Frontal cortex (tissue), 3 donors: ENCODE measurements at regions not wholly inside any gene's neighbourhood (a gene's known extent, or its start where the extent isn't known, plus 50 kb on each side); places are given as distances from the start of the nearest gene placed in this dataset.

Source experiments
- DNase-seq, 2 donors: peaks; one replicate each; pipeline ENCODE4 v3.0.0; 2012; ENCODE audit warnings: low spot score in 2 of 2
- FAIRE-seq: peaks from 2 replicates; lab custom pipeline; 2012; peaks lifted over from hg19 to GRCh38; lab: Jason Lieb, UNC
- donor health status: control.
- donor health status: control.
- donor health status: control.

DNA sequence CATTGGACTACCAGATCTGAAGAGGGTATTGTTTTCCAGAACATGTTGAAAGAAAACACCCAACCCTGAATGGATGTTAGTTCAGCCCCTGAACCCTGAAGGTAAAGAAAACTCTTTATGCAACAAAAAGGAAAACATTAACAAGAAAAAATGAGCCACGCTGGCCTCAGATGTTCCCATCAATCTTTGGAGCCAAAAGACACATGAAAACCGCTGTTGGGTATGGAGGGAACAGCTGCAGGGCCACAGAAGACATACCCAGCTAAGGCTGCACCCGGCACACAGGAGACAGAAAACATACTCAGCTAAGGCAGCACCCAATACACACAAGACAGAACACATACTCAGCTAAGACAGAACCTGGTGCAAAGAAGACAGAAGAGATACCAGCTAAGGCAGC, 51.3 kb upstream of the GALNT9 start:
- no peak for FAIRE-seq
- DNase-seq, result no peak

DNA sequence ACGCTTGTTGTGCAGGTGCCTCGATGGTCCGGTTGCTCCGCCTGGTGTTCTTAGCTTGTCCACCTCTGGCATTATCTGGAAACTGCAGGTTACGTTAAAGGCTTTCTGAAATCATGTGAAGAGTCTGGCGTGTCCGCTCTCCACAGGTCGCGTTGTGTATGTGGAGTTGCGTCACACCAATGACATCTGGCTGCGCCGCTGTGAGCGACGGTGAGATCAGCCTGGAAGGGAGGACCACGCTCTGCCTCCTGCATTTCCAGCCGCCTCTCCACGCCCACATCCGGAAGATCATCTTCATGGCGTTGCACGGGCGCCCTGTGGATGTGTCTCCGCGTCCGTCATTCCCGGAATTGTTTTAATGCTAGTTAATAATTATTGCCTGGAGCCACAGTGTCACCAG, 50.6 kb upstream of the GALNT9 start:
- DNase-seq (no peak), FAIRE-seq (no peak)

DNA sequence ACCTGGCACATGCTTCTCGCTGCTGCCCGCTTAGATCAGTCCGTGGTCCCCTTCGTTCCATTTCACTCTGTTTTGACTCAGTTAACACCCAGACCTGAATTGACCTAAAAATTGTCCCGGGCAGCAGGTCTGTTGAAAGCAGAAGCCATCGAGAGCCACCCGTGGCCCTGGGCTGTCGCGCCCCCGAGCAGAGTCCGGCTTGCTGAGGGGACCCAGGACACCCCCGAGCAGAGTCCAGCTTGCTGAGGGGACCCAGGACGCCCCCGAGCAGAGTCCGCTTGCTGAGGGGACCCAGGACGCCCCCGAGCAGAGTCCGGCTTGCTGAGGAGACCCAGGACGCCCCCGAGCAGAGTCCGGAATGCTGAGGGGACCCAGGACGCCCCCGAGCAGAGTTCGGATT, 50.2 kb upstream of the GALNT9 start:
- DNase-seq, result no peak
- FAIRE-seq, result no peak
